A549 (cell line): ENCODE measurements at regions not wholly inside any gene's neighbourhood (a gene's known extent, or its start where the extent isn't known, plus 50 kb on each side); places are given as distances from the start of the nearest gene placed in this dataset.

Experiments
- ATAC-seq, 2 experiments: fragments of 200-7000 bp in 1 of 2; fragments of >200 bp in 1 of 2; cut with Nextera tagmentation in 1 of 2; cut with Tn5 transposase in 1 of 2; 3 replicates each; pipeline versions ENCODE4 v1.8.0 to v1.9.1; 2018 to 2020; ENCODE audit warnings: mild to moderate bottlenecking in 1 of 2, moderate library complexity in 1 of 2
- CTCF ChIA-PET: fragments of 300-600 bp; sonication (Branson Sonifier 250); formaldehyde crosslinking; extraction: SDS; loops from one replicate; lab custom pipeline; 2021; ENCODE audit warnings: antibody characterized with exemption, inconsistent platforms; lab: Yijun Ruan, JAX
- POLR2A ChIA-PET: fragments of 350-600 bp; formaldehyde crosslinking; extraction: SDS; loops from one replicate; lab custom pipeline; 2021; ENCODE audit warnings: antibody characterized with exemption, inconsistent platforms; lab: Yijun Ruan, JAX
- DNase-seq, 2 experiments: peaks; one replicate each; pipeline versions ENCODE4 v3.0.0 to v3.0.0-alpha.2; 2011 to 2016; ENCODE audit warnings: low read depth in 1 of 2, low spot score in 1 of 2
- FAIRE-seq: peaks from 2 replicates; lab custom pipeline; 2011; peaks lifted over from hg19 to GRCh38; lab: Jason Lieb, UNC
- H3K27ac ChIP-seq, 2 experiments: fragments of >200 bp; sonication (Bioruptor Twin); formaldehyde crosslinking; 3 replicates each; pipeline ENCODE4 v1.5.1; 2016 to 2017
- H3K4me1 ChIP-seq: fragments of >200 bp; sonication (Bioruptor Twin); formaldehyde crosslinking; 3 replicates; pipeline ENCODE4 v1.6.1; 2016
- H3K4me2 ChIP-seq: fragments of >200 bp; sonication (Bioruptor Twin); formaldehyde crosslinking; 3 replicates; pipeline ENCODE4 v1.6.1; 2016
- H3K4me3 ChIP-seq: fragments of >200 bp; sonication (Bioruptor Twin); formaldehyde crosslinking; 3 replicates; pipeline ENCODE4 v1.5.1; 2016
- H3K9me3 ChIP-seq: fragments of >200 bp; sonication (Bioruptor Twin); formaldehyde crosslinking; 3 replicates; pipeline ENCODE4 v1.6.1; 2016
- BCL3 ChIP-seq: fragments of >200 bp; sonication (Bioruptor Twin); formaldehyde crosslinking; IDR thresholded peaks from 3 replicates; pipeline ENCODE4 v1.6.1; 2016
- CHD4 ChIP-seq: fragments of 200-600 bp; sonication (generic); IDR thresholded peaks from 2 replicates; pipeline ENCODE4 v1.6.1; 2016; ENCODE audit warnings: antibody characterized with exemption, mild to moderate bottlenecking, borderline replicate concordance
- CTCF ChIP-seq: fragments of >200 bp; sonication (Bioruptor Twin); formaldehyde crosslinking; IDR thresholded peaks from 3 replicates; pipeline ENCODE4 v1.5.1; 2016
- E2F6 ChIP-seq: IDR thresholded peaks from 2 replicates; pipeline ENCODE4 v1.6.1; 2012; ENCODE audit warnings: low read depth, borderline replicate concordance
- EHF ChIP-seq: fragments of 250-450 bp; sonication (Bioruptor Pico); IDR thresholded peaks from 2 replicates; pipeline ENCODE4 v1.5.0; 2020; ENCODE audit warnings: mild to moderate bottlenecking
- GATA3 ChIP-seq: IDR thresholded peaks from 2 replicates; pipeline ENCODE4 v1.6.1; 2012; ENCODE audit warnings: borderline replicate concordance
- HDAC2 ChIP-seq: fragments of 200-600 bp; sonication (generic); IDR thresholded peaks from 2 replicates; pipeline ENCODE4 v1.6.1; 2016
- HOXA7 ChIP-seq: fragments of 250-450 bp; sonication (Bioruptor Pico); IDR thresholded peaks from 2 replicates; pipeline ENCODE4 v1.5.0; 2020; ENCODE audit warnings: mild to moderate bottlenecking, moderate library complexity
- JUN ChIP-seq, 2 experiments: fragments of >200 bp; sonication (Bioruptor Twin); formaldehyde crosslinking; IDR thresholded peaks; 2 replicates in 1 of 2; 3 replicates in 1 of 2; pipeline ENCODE4 v1.6.1; 2016 to 2017
- JUNB ChIP-seq: fragments of >200 bp; sonication (Bioruptor Twin); formaldehyde crosslinking; IDR thresholded peaks from 2 replicates; pipeline ENCODE4 v1.6.1; 2016
- KDM1A ChIP-seq: fragments of 200-600 bp; sonication (generic); IDR thresholded peaks from 2 replicates; pipeline ENCODE4 v1.6.1; 2016; ENCODE audit warnings: low read depth, mild to moderate bottlenecking
- MYC ChIP-seq: IDR thresholded peaks from 2 replicates; pipeline ENCODE4 v1.6.1; 2012; ENCODE audit warnings: mild to moderate bottlenecking, inconsistent platforms, low read length, improper control_type of control experiment, borderline replicate concordance
- PHF8 ChIP-seq: fragments of 200-600 bp; sonication (generic); IDR thresholded peaks from 2 replicates; pipeline ENCODE4 v1.6.1; 2016; ENCODE audit warnings: low read depth, mild to moderate bottlenecking, antibody characterized with exemption, moderate library complexity, borderline replicate concordance
- POLR2AphosphoS2 ChIP-seq: conservative IDR thresholded peaks from 2 replicates; pipeline ENCODE4 v1.6.1; 2012; ENCODE audit warnings: low read length, improper control_type of control experiment, inconsistent platforms
- RAD21 ChIP-seq, 2 experiments: fragments of >200 bp in 1 of 2; sonication (Bioruptor Twin) in 1 of 2; formaldehyde crosslinking in 1 of 2; IDR thresholded peaks in 1 of 2; conservative IDR thresholded peaks in 1 of 2; 2 replicates in 1 of 2; 3 replicates in 1 of 2; pipeline ENCODE4 v1.6.1; 2012 to 2018; ENCODE audit warnings: inconsistent platforms in 1 of 2
- TP53 ChIP-seq: fragments of 250-450 bp; sonication (Bioruptor Pico); IDR thresholded peaks from 2 replicates; pipeline ENCODE4 v1.5.0; 2021; ENCODE audit warnings: mild to moderate bottlenecking, moderate library complexity
- USF2 ChIP-seq: fragments of 450-650 bp; IDR thresholded peaks from 2 replicates; pipeline ENCODE4 v1.6.1; 2014; ENCODE audit warnings: antibody characterized with exemption
- ZC3H11A ChIP-seq: fragments of 450-650 bp; IDR thresholded peaks from 2 replicates; pipeline ENCODE4 v1.6.1; 2014; ENCODE audit warnings: antibody characterized with exemption, mild to moderate bottlenecking
- ZFP36 ChIP-seq: fragments of 450-650 bp; IDR thresholded peaks from 2 replicates; pipeline ENCODE4 v1.6.1; 2014; ENCODE audit warnings: borderline replicate concordance; ENCODE audit not compliant: partially characterized antibody
- ZNF302 ChIP-seq: fragments of 250-450 bp; sonication (Bioruptor Pico); IDR thresholded peaks from 2 replicates; pipeline ENCODE4 v1.9.0; 2021; ENCODE audit warnings: inconsistent platforms, mild to moderate bottlenecking, moderate library complexity
- ZSCAN20 ChIP-seq: fragments of 250-450 bp; sonication (Bioruptor Pico); IDR thresholded peaks from 2 replicates; pipeline ENCODE4 v1.8.0; 2022; ENCODE audit warnings: mild to moderate bottlenecking, moderate library complexity
- WGBS: methylation state at CpG from one replicate; pipeline ENCODE4 v1.1.6; 2017; ENCODE audit errors: missing lambda C conversion rate; 5-methylcytosine and 5-hydroxymethylcytosine counted together

- TF ChIP-seq JUN (IDR thresholded peaks at IDR 0.05) = no peak
- no peak for TF ChIP-seq RAD21 (conservative IDR thresholded peaks at IDR 0.05 in 1 of 2, IDR thresholded peaks at IDR 0.05 in 1 of 2)
- no peak for ATAC-seq
- ChIA-PET POLR2A (no interaction called here), CTCF (no interaction called here)
- Histone ChIP-seq H3K4me1 (no peaks in the 10 kb centered on the region), H3K4me2 (no peak overlapping the region), H3K9me3 (no peaks in the 10 kb centered on the region), H3K4me3 (no peak overlapping the region), H3K27ac (no peak overlapping the region)
- no peak for DNase-seq
- WGBS = 64% methylated on average over 1 of the region's 1 CpG
- FAIRE-seq = no peak
These were observed 530.3 kb upstream of the FAT3 start for GRCh38 chr11:91694331-91694730.

- Histone ChIP-seq H3K4me2 (no peak overlapping the region), H3K27ac (no peak overlapping the region), H3K4me3 (no peak overlapping the region), H3K9me3 (no peaks in the 10 kb centered on the region), H3K4me1 (no peaks in the 10 kb centered on the region)
- DNase-seq (no peak), ATAC-seq (no peak), FAIRE-seq (no peak)
- TF ChIP-seq PHF8 (no peak), ZSCAN20 (CRISPR knock-in tag) (no peak), ZFP36 (no peak), POLR2AphosphoS2 (no peak)
- CTCF ChIA-PET = no interaction called here
- POLR2A ChIA-PET = no interaction called here
- WGBS = 77% methylated on average over 1 of the region's 1 CpG
These were observed 532.7 kb upstream of the FAT3 start for GRCh38 chr11:91691872-91692271.

- H3K4me2 ChIP-seq = no peak overlapping the region
These were observed 535.9 kb upstream of the FAT3 start for GRCh38 chr11:91688672-91689071.

GRCh38 chr11:91686700-91687099, 537.9 kb upstream of the FAT3 start:
- DNase-seq (no peak), FAIRE-seq (no peak), ATAC-seq (no peak)
- TF ChIP-seq EHF (CRISPR knock-in tag) = no peak
- TF ChIP-seq KDM1A = no peak
- no peak for TF ChIP-seq JUNB
- TF ChIP-seq MYC = no peak
- no peak for TF ChIP-seq ZC3H11A
- TF ChIP-seq ZNF302 (CRISPR knock-in tag) = no peak
- TF ChIP-seq BCL3 = no peak
- TF ChIP-seq E2F6 = no peak
- Histone ChIP-seq H3K9me3 (no peaks in the 10 kb centered on the region), H3K4me3 (no peak overlapping the region), H3K27ac (no peak overlapping the region), H3K4me1 (no peaks in the 10 kb centered on the region), H3K4me2 (no peak overlapping the region)
- POLR2A ChIA-PET = no interaction called here
- CTCF ChIA-PET = no interaction called here
- WGBS = 91% methylated on average over 1 of the region's 1 CpG

More at GRCh38 chr11:91688672-91689071, 535.9 kb upstream of the FAT3 start:
- H3K27ac ChIP-seq = no peak overlapping the region
- ATAC-seq (no peak), FAIRE-seq (no peak), DNase-seq (no peak)
- ChIA-PET POLR2A (no interaction called here), CTCF (interaction anchor here (0.7 kb wide), 1 partner anchor 67 kb away, joined by 3 read pairs; no protein-coding TSS in a partner anchor)
- no peak overlapping the region for H3K4me3 ChIP-seq
- no peaks in the 10 kb centered on the region for H3K9me3 ChIP-seq
- H3K4me1 ChIP-seq = no peaks in the 10 kb centered on the region
- no peak for TF ChIP-seq CHD4
- TF ChIP-seq HDAC2 = no peak
- TF ChIP-seq GATA3 = no peak
- TF ChIP-seq, all 56 proteins: peak for 0
- 94% methylated on average over 1 of the region's 1 CpG for WGBS

GRCh38 chr11:91686281-91686680, 538.3 kb upstream of the FAT3 start:
- DNase-seq (no peak), ATAC-seq (no peak), FAIRE-seq (no peak)
- no peaks in the 10 kb centered on the region for H3K4me1 ChIP-seq
- H3K4me2 ChIP-seq = no peak overlapping the region
- H3K27ac ChIP-seq = no peak overlapping the region
- no peak overlapping the region for H3K4me3 ChIP-seq
- POLR2A ChIA-PET = no interaction called here
- CTCF ChIA-PET = no interaction called here
- WGBS = 97% methylated on average over 3 of the region's 3 CpGs
- H3K9me3 ChIP-seq = no peaks in the 10 kb centered on the region
- TF ChIP-seq USF2 = no peak
- no peak for TF ChIP-seq CTCF
- no peak for TF ChIP-seq HOXA7 (CRISPR knock-in tag)
- no peak for TF ChIP-seq TP53 (CRISPR knock-in tag)
